LNCAP (cell line): ENCODE measurements at regions not wholly inside any gene's neighbourhood (a gene's known extent, or its start where the extent isn't known, plus 50 kb on each side); places are given as distances from the start of the nearest gene placed in this dataset.

Experiments used
- CTCF ChIP-seq: fragments of 450-650 bp; IDR thresholded peaks from 2 replicates; pipeline ENCODE4 v1.5.1; 2017; ENCODE audit warnings: mild to moderate bottlenecking

GRCh38 chr2:185998562-185999070, 260.0 kb downstream of the FSIP2 start:
- TF ChIP-seq CTCF = no peak

- no peak for TF ChIP-seq CTCF
Observed at GRCh38 chr2:186009341-186009740, 270.7 kb downstream of the FSIP2 start.

- TF ChIP-seq CTCF = no peak
Observed at GRCh38 chr2:186017278-186017677, 278.7 kb downstream of the FSIP2 start.

GRCh38 chr2:186024921-186025320, 286.3 kb downstream of the FSIP2 start:
- TF ChIP-seq CTCF = no peak

GRCh38 chr2:186027922-186028321, 289.3 kb downstream of the FSIP2 start:
- no peak for TF ChIP-seq CTCF

GRCh38 chr2:186031229-186031628, 292.6 kb downstream of the FSIP2 start:
- TF ChIP-seq CTCF = no peak

- TF ChIP-seq CTCF = no peak
Observed at GRCh38 chr2:186032102-186032738, 293.6 kb downstream of the FSIP2 start.

- TF ChIP-seq CTCF = no peak
Observed at GRCh38 chr2:186032930-186033329, 294.3 kb downstream of the FSIP2 start.
